Esophagus mucosa (tissue), 1 donor: ENCODE measurements at regions not wholly inside any gene's neighbourhood (a gene's known extent, or its start where the extent isn't known, plus 50 kb on each side); places are given as distances from the start of the nearest gene placed in this dataset.
"Not testable (repeated sequence)": the region's sequence is repeated elsewhere in the genome, so short reads cannot be mapped to it uniquely, and the experiment has no call there.

Experiments used
- ATAC-seq: fragments of 200-7000 bp; cut with Tn5 transposase; one replicate; pipeline ENCODE4 v1.9.1; 2020
- donor health status: DM: yes; HTN: yes; CAD: no.

GRCh38 chrX:113492895-113493294 lies 652.3 kb upstream of the AMOT start:
- ATAC-seq: no peak

GRCh38 chrX:113473418-113473817 lies 632.8 kb upstream of the AMOT start:
- ATAC-seq: no peak

GRCh38 chrX:113473015-113473414 lies 632.4 kb upstream of the AMOT start:
- ATAC-seq: not testable (repeated sequence)

GRCh38 chrX:113470166-113470565 lies 629.5 kb upstream of the AMOT start:
- no peak for ATAC-seq

- no peak for ATAC-seq
Measured at GRCh38 chrX:113457719-113458118, 617.1 kb upstream of the AMOT start.

- ATAC-seq: no peak
Measured at GRCh38 chrX:113455582-113455981, 615.0 kb upstream of the AMOT start.

- ATAC-seq: no peak
Measured at GRCh38 chrX:113429011-113429410, 588.4 kb upstream of the AMOT start.

- ATAC-seq: no peak
Measured at GRCh38 chrX:113422323-113422722, 581.7 kb upstream of the AMOT start.

- no peak for ATAC-seq
Measured at GRCh38 chrX:113421432-113421831, 580.8 kb upstream of the AMOT start.

- no peak for ATAC-seq
Measured at GRCh38 chrX:113412106-113412505, 571.5 kb upstream of the AMOT start.

GRCh38 chrX:113408843-113409242 lies 568.2 kb upstream of the AMOT start:
- ATAC-seq: no peak

GRCh38 chrX:113400193-113400704 lies 559.6 kb upstream of the AMOT start:
- ATAC-seq: no peak

GRCh38 chrX:113399506-113400192 lies 559.0 kb upstream of the AMOT start:
- no peak for ATAC-seq

- ATAC-seq: no peak
Measured at GRCh38 chrX:113392355-113392754, 551.7 kb upstream of the AMOT start.

- ATAC-seq: no peak
Measured at GRCh38 chrX:113391875-113392274, 551.2 kb upstream of the AMOT start.

- ATAC-seq: no peak
Measured at GRCh38 chrX:113390531-113390930, 549.9 kb upstream of the AMOT start.

GRCh38 chrX:113389846-113390245 lies 549.2 kb upstream of the AMOT start:
- ATAC-seq: no peak

GRCh38 chrX:113384628-113385027 lies 544.0 kb upstream of the AMOT start:
- ATAC-seq: no peak

- not testable (repeated sequence) for ATAC-seq
Measured at GRCh38 chrX:113373421-113373820, 532.8 kb upstream of the AMOT start.

- ATAC-seq: no peak
Measured at GRCh38 chrX:113370006-113370405, 529.4 kb upstream of the AMOT start.

GRCh38 chrX:113369056-113369455 lies 528.4 kb upstream of the AMOT start:
- ATAC-seq: no peak

GRCh38 chrX:113353134-113353533 lies 512.5 kb upstream of the AMOT start:
- ATAC-seq: no peak

- ATAC-seq: no peak
Measured at GRCh38 chrX:113330416-113330815, 489.8 kb upstream of the AMOT start.

GRCh38 chrX:113315927-113316326 lies 475.3 kb upstream of the AMOT start:
- ATAC-seq: no peak

GRCh38 chrX:113305496-113305895 lies 464.9 kb upstream of the AMOT start:
- ATAC-seq: no peak
